Breast epithelium (tissue), 4 donors: ENCODE measurements at regions not wholly inside any gene's neighbourhood (a gene's known extent, or its start where the extent isn't known, plus 50 kb on each side); places are given as distances from the start of the nearest gene placed in this dataset.

Experiments
- DNase-seq, 2 donors: peaks; one replicate each; pipeline ENCODE4 v3.0.0-alpha.2; 2019; ENCODE audit warnings: low spot score in 2 of 2
- H3K27ac ChIP-seq, 2 donors: fragments of 200-600 bp; sonication (generic) in 1 of 2; one replicate each; pipeline ENCODE4 v1.5.1; 2016 to 2019; ENCODE audit warnings: mild to moderate bottlenecking in 1 of 2
- H3K27me3 ChIP-seq, 2 donors: fragments of 200-600 bp; sonication (generic) in 1 of 2; one replicate each; pipeline versions ENCODE4 v1.5.1 to v1.6.0; 2017 to 2019; ENCODE audit warnings: control low read depth in 1 of 2, mild to moderate bottlenecking in 1 of 2
- H3K36me3 ChIP-seq: fragments of 200-600 bp; one replicate; pipeline ENCODE4 v1.5.1; 2019
- H3K4me1 ChIP-seq, 2 donors: fragments of 200-600 bp; sonication (generic); one replicate each; pipeline ENCODE4 v1.5.1; 2016 to 2019; ENCODE audit warnings: control low read depth in 1 of 2
- H3K4me3 ChIP-seq, 3 donors: fragments of 200-600 bp; sonication (generic); 1 replicate in 2 of 3; 2 replicates in 1 of 3; pipeline ENCODE4 v1.5.1; 2016 to 2019; ENCODE audit warnings: mild to moderate bottlenecking in 3 of 3, moderate library complexity in 2 of 3
- H3K9me3 ChIP-seq, 2 donors: fragments of 200-600 bp; sonication (generic) in 1 of 2; one replicate each; pipeline ENCODE4 v1.5.1; 2016 to 2019; ENCODE audit warnings: control low read depth in 1 of 2
- POLR2A ChIP-seq: fragments of 450-650 bp; IDR thresholded peaks from one replicate; pipeline ENCODE4 v1.6.1; 2016; ENCODE audit warnings: antibody characterized with exemption, mild to moderate bottlenecking, moderate library complexity
- POLR2AphosphoS5 ChIP-seq, 3 donors: sonication (generic); formaldehyde crosslinking; IDR thresholded peaks; one replicate each; pipeline ENCODE4 v1.6.1; 2017; ENCODE audit warnings: antibody characterized with exemption in 3 of 3
- intact Hi-C: fragments of 100-400 bp; cut with DNase I; formaldehyde crosslinking; loops from one replicate; pipeline ENCODE4 v1.15.1; 2023; ENCODE audit warnings: low total_unique reads
- TF ChIP-seq, protein P1 (sequence below), 3 donors: fragments of 450-650 bp; IDR thresholded peaks; one replicate each; pipeline ENCODE4 v1.5.1; 2016 to 2017; ENCODE audit warnings: antibody characterized with exemption in 3 of 3, mild to moderate bottlenecking in 3 of 3, moderate library complexity in 3 of 3

DNA sequence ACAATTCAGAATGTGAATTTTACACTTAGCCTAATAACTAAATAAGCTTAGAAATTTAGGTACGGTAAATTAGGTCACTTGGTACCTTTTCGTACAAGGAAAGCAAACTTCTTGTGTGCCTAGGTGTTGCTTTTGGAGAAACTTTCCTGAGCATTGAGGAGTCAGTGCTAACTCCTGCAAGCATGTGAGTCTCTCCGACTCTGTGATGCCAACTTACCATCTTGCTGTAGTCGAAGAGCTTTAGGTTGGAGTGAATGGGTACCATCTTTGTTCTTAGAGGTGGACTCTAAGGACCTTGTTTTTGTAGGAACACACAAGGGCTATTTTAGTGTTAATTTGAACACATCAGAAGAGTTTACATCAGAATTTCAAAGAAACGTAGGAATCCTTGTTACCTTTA, 688.9 kb downstream of the USP25 start:
- Histone ChIP-seq H3K9me3 (no peaks in the 10 kb centered on the region), H3K36me3 (no peaks in the 10 kb centered on the region), H3K27ac (peak overlapping the region; percentile 82 to 88), H3K4me1 (no peaks in the 10 kb centered on the region), H3K4me3 (peak overlapping the region; percentile 35 to 50 (median 45)), H3K27me3 (no peaks in the 10 kb centered on the region)
- TF ChIP-seq, protein P1, sequence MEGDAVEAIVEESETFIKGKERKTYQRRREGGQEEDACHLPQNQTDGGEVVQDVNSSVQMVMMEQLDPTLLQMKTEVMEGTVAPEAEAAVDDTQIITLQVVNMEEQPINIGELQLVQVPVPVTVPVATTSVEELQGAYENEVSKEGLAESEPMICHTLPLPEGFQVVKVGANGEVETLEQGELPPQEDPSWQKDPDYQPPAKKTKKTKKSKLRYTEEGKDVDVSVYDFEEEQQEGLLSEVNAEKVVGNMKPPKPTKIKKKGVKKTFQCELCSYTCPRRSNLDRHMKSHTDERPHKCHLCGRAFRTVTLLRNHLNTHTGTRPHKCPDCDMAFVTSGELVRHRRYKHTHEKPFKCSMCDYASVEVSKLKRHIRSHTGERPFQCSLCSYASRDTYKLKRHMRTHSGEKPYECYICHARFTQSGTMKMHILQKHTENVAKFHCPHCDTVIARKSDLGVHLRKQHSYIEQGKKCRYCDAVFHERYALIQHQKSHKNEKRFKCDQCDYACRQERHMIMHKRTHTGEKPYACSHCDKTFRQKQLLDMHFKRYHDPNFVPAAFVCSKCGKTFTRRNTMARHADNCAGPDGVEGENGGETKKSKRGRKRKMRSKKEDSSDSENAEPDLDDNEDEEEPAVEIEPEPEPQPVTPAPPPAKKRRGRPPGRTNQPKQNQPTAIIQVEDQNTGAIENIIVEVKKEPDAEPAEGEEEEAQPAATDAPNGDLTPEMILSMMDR (IDR thresholded peaks at IDR 0.05): no peak
- TF ChIP-seq POLR2AphosphoS5 (IDR thresholded peaks at IDR 0.05): no peak
- no peak for TF ChIP-seq POLR2A
- intact Hi-C loops: no loop called here
- DNase-seq: no peak

DNA sequence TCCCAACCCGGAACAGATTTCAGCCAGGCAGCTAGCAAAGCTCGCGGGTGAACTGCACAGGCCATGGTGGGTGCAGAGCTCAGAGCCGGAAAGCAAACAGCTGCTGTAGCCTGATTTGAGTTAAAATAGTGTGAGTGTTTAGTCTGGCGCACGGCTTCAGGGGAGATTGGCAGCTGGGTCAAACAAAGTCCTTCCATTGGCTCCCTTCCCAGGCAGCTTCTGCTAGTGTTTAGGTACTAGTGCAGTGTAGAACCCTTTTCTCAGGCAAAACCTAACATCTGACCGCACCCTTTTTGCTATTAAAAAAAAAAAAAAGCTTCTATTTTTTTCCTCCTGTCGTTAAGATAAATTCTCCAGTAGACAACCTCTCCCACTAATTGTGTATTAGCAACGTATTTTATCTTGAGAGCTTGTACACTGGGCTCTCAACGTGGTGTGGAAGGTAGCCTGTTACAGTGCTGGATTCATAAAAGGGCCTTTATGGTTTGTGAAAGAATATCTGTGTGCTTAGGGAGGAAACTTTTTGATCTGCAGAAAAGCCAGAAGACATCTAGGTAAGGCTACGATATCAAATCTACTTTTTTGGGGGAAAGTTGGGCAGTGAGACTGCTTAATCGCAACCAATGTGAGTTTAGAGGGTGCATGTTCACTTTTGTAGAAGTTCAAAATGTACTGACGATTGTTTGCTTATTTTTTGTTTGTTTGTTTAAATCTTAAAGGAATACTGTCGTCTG, 689.6 kb downstream of the USP25 start:
- peak; percentile 47 to 52 for DNase-seq
- H3K36me3 ChIP-seq: no peaks in the 10 kb centered on the region
- TF ChIP-seq POLR2AphosphoS5 (IDR thresholded peaks at IDR 0.05): peak in 1 of 3 donors; percentile 6
- TF ChIP-seq, protein P1 (IDR thresholded peaks at IDR 0.05): no peak
- no peak for TF ChIP-seq POLR2A
- peak overlapping the region; percentile 35 to 50 (median 45) for H3K4me3 ChIP-seq
- no peaks in the 10 kb centered on the region for H3K27me3 ChIP-seq
- H3K4me1 ChIP-seq: no peaks in the 10 kb centered on the region
- no peaks in the 10 kb centered on the region for H3K9me3 ChIP-seq
- peak overlapping the region; percentile 82 to 88 for H3K27ac ChIP-seq
- intact Hi-C loops: no loop called here

DNA sequence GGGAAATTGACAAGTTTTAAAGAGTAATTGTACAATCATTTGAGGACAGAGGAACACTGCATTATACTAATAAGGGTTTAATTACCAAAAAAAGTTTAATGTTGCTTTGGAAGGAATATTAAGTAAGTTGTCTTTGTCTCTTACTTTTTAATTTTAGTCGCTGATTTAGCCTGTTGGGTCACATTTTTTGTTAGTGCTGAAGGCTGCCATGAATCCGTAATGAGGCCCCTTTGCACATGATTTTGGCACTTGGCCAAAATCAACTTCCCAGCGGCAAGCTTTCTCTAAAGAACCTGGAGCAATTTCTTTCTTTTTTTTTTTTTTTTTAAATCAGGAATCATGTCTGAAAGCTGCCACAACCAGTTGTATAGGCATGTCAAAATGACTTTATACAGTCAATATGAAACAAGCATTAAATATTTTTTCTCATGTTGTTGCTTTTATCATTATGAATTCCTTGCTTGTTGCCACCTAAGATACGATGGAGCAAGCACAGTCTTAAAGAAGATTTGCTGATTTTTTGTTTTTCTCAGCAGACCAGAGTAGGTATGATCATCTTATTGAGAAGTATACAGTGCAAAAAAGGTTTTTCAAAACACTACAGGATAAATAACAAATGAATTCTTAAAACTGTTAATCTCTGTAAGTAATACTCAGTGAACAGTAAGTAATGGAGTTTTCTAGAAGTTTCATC, 690.4 kb downstream of the USP25 start:
- intact Hi-C loops: no loop called here
- no peak for TF ChIP-seq POLR2A
- TF ChIP-seq POLR2AphosphoS5 (IDR thresholded peaks at IDR 0.05): peak in 1 of 3 donors; percentile 37
- Histone ChIP-seq H3K36me3 (no peaks in the 10 kb centered on the region), H3K4me1 (no peaks in the 10 kb centered on the region), H3K4me3 (peak overlapping the region; percentile 35 to 50 (median 45)), H3K27ac (peak overlapping the region; percentile 82 to 88), H3K9me3 (no peaks in the 10 kb centered on the region), H3K27me3 (no peaks in the 10 kb centered on the region)
- DNase-seq: peak in 1 of 2 donors; percentile 51

DNA sequence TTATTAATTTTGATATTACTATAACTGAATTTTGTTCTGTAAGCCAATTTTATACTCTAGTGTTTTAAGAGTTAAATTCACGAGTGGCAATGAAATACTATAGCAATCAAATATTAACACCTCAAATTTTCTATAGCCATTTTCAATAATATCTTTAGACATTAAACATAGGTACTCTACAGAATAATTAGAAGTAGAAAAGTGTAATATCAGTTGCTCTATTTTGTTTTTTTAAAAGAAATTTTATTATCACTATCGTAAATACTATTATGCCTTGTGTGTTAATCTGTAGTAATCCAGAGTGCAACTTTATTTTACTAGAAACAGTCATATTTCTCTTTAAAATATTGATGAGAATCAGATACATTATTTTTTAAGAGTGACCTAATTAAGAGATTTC, 691.2 kb downstream of the USP25 start:
- H3K27ac ChIP-seq: peak overlapping the region; percentile 80 to 82
- intact Hi-C loops: no loop called here
- TF ChIP-seq POLR2AphosphoS5 (IDR thresholded peaks at IDR 0.05) (no peak), POLR2A (no peak)
- TF ChIP-seq, protein P1 (IDR thresholded peaks at IDR 0.05): no peak

DNA sequence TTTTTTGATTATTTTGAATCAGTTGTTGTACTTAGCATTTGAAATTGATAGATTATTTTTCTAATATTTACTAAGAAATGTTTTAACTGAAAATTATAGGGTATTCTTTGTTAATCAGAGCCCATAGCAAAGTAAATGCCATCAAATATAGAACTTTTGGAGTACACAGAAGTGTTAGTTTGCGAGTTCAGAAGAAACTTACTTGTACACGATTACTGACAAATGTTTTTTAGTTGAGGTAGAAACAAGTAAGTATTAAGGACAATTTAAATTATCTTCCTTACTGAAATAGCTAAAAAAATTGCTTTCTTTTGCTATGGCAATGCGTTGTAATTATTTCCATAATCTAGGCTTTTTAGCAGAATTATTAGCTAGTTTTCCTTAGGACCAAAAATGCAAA, 692.2 kb downstream of the USP25 start:
- Histone ChIP-seq H3K4me3 (peak overlapping the region; percentile 35 to 50 (median 45)), H3K27me3 (no peaks in the 10 kb centered on the region), H3K27ac (peak overlapping the region; percentile 80 to 82), H3K36me3 (no peaks in the 10 kb centered on the region), H3K4me1 (no peaks in the 10 kb centered on the region), H3K9me3 (no peaks in the 10 kb centered on the region)
- TF ChIP-seq POLR2A (no peak), POLR2AphosphoS5 (IDR thresholded peaks at IDR 0.05) (no peak)
- TF ChIP-seq, protein P1 (IDR thresholded peaks at IDR 0.05): no peak
- no peak for DNase-seq
- intact Hi-C loops: no loop called here

More for the DNA sequence above, 691.2 kb downstream of the USP25 start:
- no peak for DNase-seq
- H3K4me1 ChIP-seq: no peaks in the 10 kb centered on the region
- no peaks in the 10 kb centered on the region for H3K36me3 ChIP-seq
- H3K4me3 ChIP-seq: peak overlapping the region; percentile 35 to 50 (median 45)
- no peaks in the 10 kb centered on the region for H3K27me3 ChIP-seq
- H3K9me3 ChIP-seq: no peaks in the 10 kb centered on the region
